HCT116 (cell line): ENCODE measurements at regions not wholly inside any gene's neighbourhood (a gene's known extent, or its start where the extent isn't known, plus 50 kb on each side); places are given as distances from the start of the nearest gene placed in this dataset.

Experiments used
- ATAC-seq: fragments of 200-7000 bp; cut with Tn5 transposase; 2 replicates; pipeline ENCODE4 v1.9.1; 2020; ENCODE audit warnings: mild to moderate bottlenecking, moderate library complexity
- BruUV-seq: library from RNA; stranded (reverse); fragments of 400-500 nt; replicated peaks from 2 replicates; lab custom pipeline; 2021; lab: Mats Ljungman, UMichigan
- CTCF ChIA-PET: fragments of 300-600 bp; sonication (Branson Sonifier 250); formaldehyde crosslinking; loops from one replicate; lab custom pipeline; 2021; ENCODE audit warnings: antibody characterized with exemption; lab: Charles Lee
- POLR2A ChIA-PET: fragments of 300-600, 350-600 bp; sonication (Branson Sonifier 250); formaldehyde crosslinking; loops from one replicate; lab custom pipeline; 2021; ENCODE audit warnings: antibody characterized with exemption; lab: Charles Lee
- RAD21 ChIA-PET, 2 experiments: fragments of 300-600 bp; sonication (Branson Sonifier 250); formaldehyde crosslinking; loops; one replicate each; lab custom pipeline; 2023; ENCODE audit warnings: low total read pairs in 2 of 2; ENCODE audit not compliant: uncharacterized antibody in 2 of 2, unreplicated experiment in 2 of 2, low non-redundant PET in 1 of 2; lab: Charles Lee
- DNase-seq: peaks from one replicate; pipeline ENCODE4 v3.0.0-alpha.2; 2010; ENCODE audit warnings: low read depth, low spot score
- H2AFZ ChIP-seq: fragments of 200-600 bp; shearing (Covaris generic), sonication (generic); 2 replicates; pipeline ENCODE4 v1.6.1; 2017; ENCODE audit warnings: low read depth, mixed run types, mixed read lengths, antibody characterized with exemption, low read length; ENCODE audit not compliant: poor library complexity, severe bottlenecking
- H3K27ac ChIP-seq: 2 replicates; pipeline ENCODE4 v1.5.1; 2012; ENCODE audit warnings: low read depth, low read length
- H3K27me3 ChIP-seq: fragments of 200-600 bp; sonication (generic); 2 replicates; pipeline ENCODE4 v1.6.1; 2016; ENCODE audit warnings: mixed run types, low read length, mixed read lengths; ENCODE audit not compliant: insufficient read depth
- H3K36me3 ChIP-seq, 2 experiments: fragments of 200-500 bp in 1 of 2; fragments of 200-600 bp in 1 of 2; sonication (Bioruptor generic) in 1 of 2; sonication (generic) in 1 of 2; 2 replicates each; pipeline versions ENCODE4 v1.5.1 to v1.6.1; 2014 to 2016; ENCODE audit warnings: low read length in 2 of 2, inconsistent platforms in 1 of 2, mixed read lengths in 1 of 2, mixed run types in 1 of 2; ENCODE audit not compliant: insufficient read depth in 2 of 2, control insufficient read depth in 1 of 2
- H3K4me1 ChIP-seq, 2 experiments: fragments of 200-600 bp in 1 of 2; sonication (generic) in 1 of 2; 2 replicates each; pipeline versions ENCODE4 v1.5.1 to v1.6.1; 2012 to 2017; ENCODE audit warnings: low read length in 2 of 2, inconsistent platforms in 1 of 2, mild to moderate bottlenecking in 1 of 2, mixed read lengths in 1 of 2, mixed run types in 1 of 2, moderate library complexity in 1 of 2; ENCODE audit not compliant: insufficient read depth in 2 of 2, control insufficient read depth in 1 of 2
- H3K4me2 ChIP-seq: fragments of 200-600 bp; sonication (generic); 2 replicates; pipeline ENCODE4 v1.6.1; 2017; ENCODE audit warnings: mixed run types, low read length, mixed read lengths
- H3K4me3 ChIP-seq, 2 experiments: fragments of 200-600 bp in 1 of 2; sonication (generic) in 1 of 2; replicated peaks in 1 of 2; 2 replicates each; pipeline ENCODE4 v1.5.1; 2011 to 2016; ENCODE audit warnings: low read length in 2 of 2, control low read depth in 1 of 2, low read depth in 1 of 2, mild to moderate bottlenecking in 1 of 2, mixed read lengths in 1 of 2, mixed run types in 1 of 2
- H3K79me2 ChIP-seq: fragments of 200-600 bp; sonication (generic); 2 replicates; pipeline ENCODE4 v1.6.1; 2017; ENCODE audit warnings: mild to moderate bottlenecking, mixed run types, low read length, moderate library complexity, mixed read lengths; ENCODE audit not compliant: insufficient read depth
- H3K9ac ChIP-seq: fragments of 200-600 bp; sonication (generic); 2 replicates; pipeline ENCODE4 v1.6.1; 2016; ENCODE audit warnings: low read length, mixed read lengths
- H3K9me2 ChIP-seq: fragments of 200-600 bp; sonication (generic), shearing (Covaris generic); 2 replicates; pipeline ENCODE4 v1.6.1; 2017; ENCODE audit warnings: mixed run types, mild to moderate bottlenecking, moderate library complexity; ENCODE audit not compliant: insufficient read depth
- H3K9me3 ChIP-seq, 2 experiments: fragments of 200-500 bp in 1 of 2; fragments of 200-600 bp in 1 of 2; sonication (Bioruptor generic) in 1 of 2; sonication (generic) in 1 of 2; 2 replicates each; pipeline ENCODE4 v1.6.1; 2014 to 2017; ENCODE audit warnings: low read length in 2 of 2, mixed read lengths in 2 of 2, inconsistent platforms in 1 of 2, low read depth in 1 of 2, mild to moderate bottlenecking in 1 of 2, mixed run types in 1 of 2, moderate library complexity in 1 of 2; ENCODE audit not compliant: control insufficient read depth in 1 of 2, insufficient read depth in 1 of 2
- H4K20me1 ChIP-seq: fragments of 200-600 bp; sonication (generic), shearing (Covaris generic); 2 replicates; pipeline ENCODE4 v1.6.1; 2017; ENCODE audit warnings: mixed run types, mild to moderate bottlenecking, moderate library complexity; ENCODE audit not compliant: insufficient read depth
- CBX3 ChIP-seq: IDR thresholded peaks from 2 replicates; pipeline ENCODE4 v1.6.1; 2012; ENCODE audit warnings: low read depth
- CEBPB ChIP-seq: IDR thresholded peaks from 2 replicates; pipeline ENCODE4 v1.6.1; 2012; ENCODE audit warnings: low read depth
- EGR1 ChIP-seq: IDR thresholded peaks from 2 replicates; pipeline ENCODE4 v1.6.1; 2012; ENCODE audit warnings: low read depth
- ELF1 ChIP-seq: IDR thresholded peaks from 2 replicates; pipeline ENCODE4 v1.6.1; 2012; ENCODE audit warnings: low read depth, borderline replicate concordance
- EZH2 ChIP-seq: fragments of 200-600 bp; sonication (generic); IDR thresholded peaks from 2 replicates; pipeline ENCODE4 v1.6.1; 2017; ENCODE audit warnings: antibody characterized with exemption, mixed run types
- FOSL1 ChIP-seq: IDR thresholded peaks from 2 replicates; pipeline ENCODE4 v1.6.1; 2012; ENCODE audit warnings: low read depth
- JUND ChIP-seq: IDR thresholded peaks from 2 replicates; pipeline ENCODE4 v1.6.1; 2012
- POLR2AphosphoS5 ChIP-seq: IDR thresholded peaks from 2 replicates; pipeline ENCODE4 v1.6.1; 2011; ENCODE audit warnings: mild to moderate bottlenecking, low read depth, low read length, moderate library complexity
- SP1 ChIP-seq: IDR thresholded peaks from 2 replicates; pipeline ENCODE4 v1.6.1; 2012; ENCODE audit warnings: low read depth
- TCF7L2 ChIP-seq: IDR thresholded peaks from 2 replicates; pipeline ENCODE4 v1.7.0; 2011; ENCODE audit warnings: borderline replicate concordance, inconsistent platforms; ENCODE audit not compliant: insufficient read depth, insufficient read length; ENCODE audit errors: extremely low read depth
- ZFX ChIP-seq: fragments of 450-650 bp; IDR thresholded peaks from 2 replicates; pipeline ENCODE4 v1.6.1; 2017
- intact Hi-C: fragments of 100-400 bp; cut with micrococcal nuclease; formaldehyde crosslinking; loops from 2 replicates; pipeline ENCODE4 v1.10.0; 2022
- TF ChIP-seq, protein P1 (sequence below): IDR thresholded peaks from 2 replicates; pipeline ENCODE4 v1.6.1; 2012
- TF ChIP-seq, protein P2 (sequence below): IDR thresholded peaks from 2 replicates; pipeline ENCODE4 v1.6.1; 2011; ENCODE audit warnings: mild to moderate bottlenecking, low read length, moderate library complexity; ENCODE audit not compliant: insufficient replicate concordance; ENCODE audit errors: extremely low read depth
- TF ChIP-seq, protein P3 (sequence below), 3 experiments: fragments of 200-600 bp in 1 of 3; sonication (generic) in 1 of 3; IDR thresholded peaks in 2 of 3; conservative IDR thresholded peaks in 1 of 3; 2 replicates each; pipeline ENCODE4 v1.5.1; 2012 to 2017; ENCODE audit warnings: low read depth in 2 of 3, low read length in 2 of 3, antibody characterized with exemption in 1 of 3, borderline replicate concordance in 1 of 3, control low read depth in 1 of 3, mild to moderate bottlenecking in 1 of 3, mixed read lengths in 1 of 3, mixed run types in 1 of 3, moderate library complexity in 1 of 3; ENCODE audit not compliant: insufficient read depth in 1 of 3
- TF ChIP-seq, protein P4 (sequence below): IDR thresholded peaks from 2 replicates; pipeline ENCODE4 v1.6.1; 2012

DNA sequence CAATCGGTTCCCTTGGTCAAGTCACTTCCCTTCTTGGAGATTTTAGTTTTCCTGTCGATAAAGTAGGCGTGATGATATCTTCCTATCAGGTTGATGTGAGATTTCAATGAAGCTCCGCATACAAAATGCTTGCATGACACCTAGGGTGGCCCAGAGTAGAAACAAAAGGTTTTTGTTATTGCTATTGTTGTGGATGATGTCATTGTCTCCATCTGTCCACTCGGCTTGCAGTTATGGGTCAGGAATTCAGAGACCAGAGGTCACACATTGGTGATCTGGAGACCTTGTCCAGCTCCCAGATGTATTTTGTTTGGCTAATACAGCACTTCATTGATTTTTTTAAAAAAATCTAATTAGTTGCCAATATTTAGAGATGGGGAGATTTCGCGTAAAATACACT, 382.1 kb downstream of the MN1 start:
- H3K79me2 ChIP-seq, result no peaks in the 10 kb centered on the region
- H3K9ac ChIP-seq, result no peak overlapping the region
- ChIA-PET RAD21 (no interaction called here), POLR2A (no interaction called here)
- H3K4me1 ChIP-seq, result peaks cover 3 to 5% of the 10 kb centered on the region in 2 experiments; a peak in 2 of 4 replicates
- ATAC-seq, result no peak
- no peaks in the 10 kb centered on the region for H4K20me1 ChIP-seq
- H3K9me3 ChIP-seq, result no peaks in the 10 kb centered on the region
- H3K4me2 ChIP-seq, result no peak overlapping the region
- no peaks in the 10 kb centered on the region for H3K36me3 ChIP-seq
- H3K27ac ChIP-seq, result no peak overlapping the region
- no peak overlapping the region for H3K4me3 ChIP-seq
- no peak for TF ChIP-seq FOSL1
- no peak for TF ChIP-seq POLR2AphosphoS5
- TF ChIP-seq, protein P1, sequence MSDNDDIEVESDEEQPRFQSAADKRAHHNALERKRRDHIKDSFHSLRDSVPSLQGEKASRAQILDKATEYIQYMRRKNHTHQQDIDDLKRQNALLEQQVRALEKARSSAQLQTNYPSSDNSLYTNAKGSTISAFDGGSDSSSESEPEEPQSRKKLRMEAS, result no peak
- TF ChIP-seq ZFX, result no peak
- TF ChIP-seq CBX3, result no peak
- TF ChIP-seq, all 23 proteins: peak for 0
- intact Hi-C loops, result no loop called here
- H2AFZ ChIP-seq, result no peak overlapping the region
- no peak for DNase-seq
- no peaks in the 10 kb centered on the region; the same call in none of the 2 replicates for H3K27me3 ChIP-seq
- BruUV-seq, result no TSS peak
- H3K9me2 ChIP-seq, result no peaks in the 10 kb centered on the region
- CTCF ChIA-PET, result no interaction called here

DNA sequence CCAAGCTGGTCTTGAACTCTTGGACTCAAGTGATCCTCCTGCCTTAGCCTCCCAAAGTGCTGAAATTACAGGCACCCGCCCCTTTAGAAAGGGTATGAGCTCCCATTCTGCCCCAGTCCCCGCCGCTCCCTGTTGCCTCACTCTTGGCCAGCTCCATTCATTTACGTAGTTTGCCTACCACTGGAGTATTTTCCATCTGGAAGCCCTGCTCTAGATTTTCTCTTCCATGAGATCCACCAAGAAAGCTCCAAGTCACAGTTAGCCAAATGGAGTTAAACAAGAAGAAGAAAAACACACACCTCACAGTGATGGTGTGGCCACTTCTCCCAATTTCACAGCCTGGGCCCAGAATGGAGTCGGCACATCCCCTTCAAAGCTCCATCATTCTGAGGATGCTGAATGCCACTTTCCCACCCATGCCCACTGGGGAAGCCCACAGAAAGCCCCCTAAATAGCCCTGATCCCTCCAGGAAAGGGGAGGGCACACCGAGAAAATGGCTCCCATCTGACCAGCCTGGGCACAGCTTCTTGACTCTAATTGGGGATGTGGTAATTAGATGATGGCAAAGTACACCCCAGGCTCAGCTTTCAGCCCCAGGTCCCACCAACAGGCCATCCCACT, 381.2 kb downstream of the MN1 start:
- no TSS peak for BruUV-seq
- Histone ChIP-seq H3K79me2 (no peaks in the 10 kb centered on the region), H3K36me3 (no peaks in the 10 kb centered on the region), H3K4me1 (peaks cover 3 to 5% of the 10 kb centered on the region in 2 experiments; a peak in 2 of 4 replicates), H3K4me2 (no peak overlapping the region), H3K9me2 (no peaks in the 10 kb centered on the region), H3K27me3 (no peaks in the 10 kb centered on the region), H3K9ac (no peak overlapping the region), H3K27ac (no peak overlapping the region), H3K4me3 (no peak overlapping the region), H2AFZ (no peak overlapping the region), H4K20me1 (no peaks in the 10 kb centered on the region), H3K9me3 (no peaks in the 10 kb centered on the region)
- ChIA-PET CTCF (no interaction called here), POLR2A (no interaction called here), RAD21 (no interaction called here)
- DNase-seq (no peak), ATAC-seq (no peak)
- intact Hi-C loops, result no loop called here
- TF ChIP-seq TCF7L2, result no peak
- TF ChIP-seq CEBPB, result no peak
- TF ChIP-seq SP1, result no peak
- TF ChIP-seq POLR2AphosphoS5, result no peak
- TF ChIP-seq, protein P2, sequence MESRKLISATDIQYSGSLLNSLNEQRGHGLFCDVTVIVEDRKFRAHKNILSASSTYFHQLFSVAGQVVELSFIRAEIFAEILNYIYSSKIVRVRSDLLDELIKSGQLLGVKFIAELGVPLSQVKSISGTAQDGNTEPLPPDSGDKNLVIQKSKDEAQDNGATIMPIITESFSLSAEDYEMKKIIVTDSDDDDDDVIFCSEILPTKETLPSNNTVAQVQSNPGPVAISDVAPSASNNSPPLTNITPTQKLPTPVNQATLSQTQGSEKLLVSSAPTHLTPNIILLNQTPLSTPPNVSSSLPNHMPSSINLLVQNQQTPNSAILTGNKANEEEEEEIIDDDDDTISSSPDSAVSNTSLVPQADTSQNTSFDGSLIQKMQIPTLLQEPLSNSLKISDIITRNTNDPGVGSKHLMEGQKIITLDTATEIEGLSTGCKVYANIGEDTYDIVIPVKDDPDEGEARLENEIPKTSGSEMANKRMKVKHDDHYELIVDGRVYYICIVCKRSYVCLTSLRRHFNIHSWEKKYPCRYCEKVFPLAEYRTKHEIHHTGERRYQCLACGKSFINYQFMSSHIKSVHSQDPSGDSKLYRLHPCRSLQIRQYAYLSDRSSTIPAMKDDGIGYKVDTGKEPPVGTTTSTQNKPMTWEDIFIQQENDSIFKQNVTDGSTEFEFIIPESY, result no peak
- TF ChIP-seq, protein P3, sequence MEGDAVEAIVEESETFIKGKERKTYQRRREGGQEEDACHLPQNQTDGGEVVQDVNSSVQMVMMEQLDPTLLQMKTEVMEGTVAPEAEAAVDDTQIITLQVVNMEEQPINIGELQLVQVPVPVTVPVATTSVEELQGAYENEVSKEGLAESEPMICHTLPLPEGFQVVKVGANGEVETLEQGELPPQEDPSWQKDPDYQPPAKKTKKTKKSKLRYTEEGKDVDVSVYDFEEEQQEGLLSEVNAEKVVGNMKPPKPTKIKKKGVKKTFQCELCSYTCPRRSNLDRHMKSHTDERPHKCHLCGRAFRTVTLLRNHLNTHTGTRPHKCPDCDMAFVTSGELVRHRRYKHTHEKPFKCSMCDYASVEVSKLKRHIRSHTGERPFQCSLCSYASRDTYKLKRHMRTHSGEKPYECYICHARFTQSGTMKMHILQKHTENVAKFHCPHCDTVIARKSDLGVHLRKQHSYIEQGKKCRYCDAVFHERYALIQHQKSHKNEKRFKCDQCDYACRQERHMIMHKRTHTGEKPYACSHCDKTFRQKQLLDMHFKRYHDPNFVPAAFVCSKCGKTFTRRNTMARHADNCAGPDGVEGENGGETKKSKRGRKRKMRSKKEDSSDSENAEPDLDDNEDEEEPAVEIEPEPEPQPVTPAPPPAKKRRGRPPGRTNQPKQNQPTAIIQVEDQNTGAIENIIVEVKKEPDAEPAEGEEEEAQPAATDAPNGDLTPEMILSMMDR (IDR thresholded peaks at IDR 0.05 in 2 of 3, conservative IDR thresholded peaks at IDR 0.05 in 1 of 3; ENCODE audit: borderline replicate concordance in 1 of 3, insufficient read depth in 1 of 3, low read depth in 2 of 3, low read length in 2 of 3), result no peak
- no peak for TF ChIP-seq ELF1
- TF ChIP-seq, protein P1, result no peak
- TF ChIP-seq CBX3, result no peak
- TF ChIP-seq EZH2, result no peak
- no peak for TF ChIP-seq JUND
- TF ChIP-seq FOSL1, result no peak
- TF ChIP-seq, protein P4, sequence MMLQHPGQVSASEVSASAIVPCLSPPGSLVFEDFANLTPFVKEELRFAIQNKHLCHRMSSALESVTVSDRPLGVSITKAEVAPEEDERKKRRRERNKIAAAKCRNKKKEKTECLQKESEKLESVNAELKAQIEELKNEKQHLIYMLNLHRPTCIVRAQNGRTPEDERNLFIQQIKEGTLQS, result no peak
- no peak for TF ChIP-seq EGR1
